Activated T-cell treated with anti-CD3 and anti-CD28 coated beads, Interleukin-2, amount 50 U/mL, for 1 hour (primary cell): ENCODE measurements at regions not wholly inside any gene's neighbourhood (a gene's known extent, or its start where the extent isn't known, plus 50 kb on each side); places are given as distances from the start of the nearest gene placed in this dataset.
"Not testable (repeated sequence)": the region's sequence is repeated elsewhere in the genome, so short reads cannot be mapped to it uniquely, and the experiment has no call there.

Source experiments
- DNase-seq: peaks from one replicate; pipeline ENCODE4 v3.0.0-alpha.2; 2020

DNA sequence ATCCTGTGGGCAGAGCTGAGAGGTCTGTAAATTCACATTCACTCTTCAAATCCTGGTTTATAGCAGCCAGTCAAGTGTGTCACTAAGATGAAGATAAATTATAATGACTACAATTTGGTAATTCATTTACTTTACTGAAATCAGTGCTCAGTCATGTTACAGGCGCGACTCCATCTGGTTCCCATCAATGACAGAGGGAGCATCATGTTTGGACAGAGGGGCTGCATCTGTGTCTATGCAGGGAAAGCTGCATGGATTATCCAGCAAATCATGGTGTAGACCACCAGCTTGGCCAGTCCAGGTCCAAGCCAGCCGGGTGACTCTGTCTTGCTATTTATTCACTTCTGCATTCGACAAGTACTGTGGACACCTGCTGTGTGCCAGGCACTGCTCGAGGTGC lies 214.1 kb upstream of the ZNF32 start:
- DNase-seq = no peak

GRCh38 chr10:43861966-43862751 lies 213.5 kb upstream of the ZNF32 start:
- no peak for DNase-seq

- DNase-seq = no peak
These were observed 210.4 kb upstream of the ZNF32 start for GRCh38 chr10:43859016-43859525.

DNA sequence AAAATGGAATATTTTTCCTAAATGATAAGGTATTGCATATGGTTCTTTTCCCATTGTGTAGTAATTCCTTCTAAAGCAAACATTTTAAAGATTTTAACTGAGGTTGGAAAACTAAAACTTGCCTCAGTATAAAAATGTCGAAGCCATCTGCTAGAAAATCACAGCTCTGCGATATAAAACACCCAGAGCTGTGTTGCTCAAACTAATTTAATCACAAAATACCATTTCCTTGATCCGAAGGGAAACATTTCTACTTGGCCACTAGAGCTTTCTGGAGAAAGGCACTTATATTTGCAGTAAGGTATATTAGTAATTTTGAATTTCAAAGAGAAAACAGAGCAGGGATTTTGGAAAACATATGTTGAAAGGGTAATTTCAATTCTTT lies 209.2 kb upstream of the ZNF32 start:
- no peak for DNase-seq

- DNase-seq = no peak
These were observed 208.7 kb upstream of the ZNF32 start for GRCh38 chr10:43857206-43857930.

DNA sequence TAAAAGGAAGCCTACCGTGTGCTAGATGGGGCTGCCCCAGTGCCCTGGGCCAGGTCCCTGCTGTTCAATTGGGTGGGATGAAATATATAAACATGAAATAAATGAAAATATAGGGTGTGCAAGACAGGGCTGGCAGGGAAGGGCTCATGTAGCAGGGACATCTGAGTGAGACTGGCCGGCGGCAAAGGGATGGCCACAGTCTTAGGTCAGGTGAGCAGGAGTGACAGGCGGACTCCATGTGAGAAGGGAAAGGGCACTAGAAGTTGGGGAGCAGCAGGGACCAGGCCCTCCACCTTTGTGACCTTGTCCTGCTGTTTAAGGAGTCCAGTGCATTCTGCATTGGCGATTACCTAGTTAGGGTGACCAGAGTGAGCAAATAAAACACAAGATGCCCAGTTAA lies 207.6 kb upstream of the ZNF32 start:
- DNase-seq = no peak

GRCh38 chr10:43855667-43856210 lies 207.1 kb upstream of the ZNF32 start:
- DNase-seq = no peak

DNA sequence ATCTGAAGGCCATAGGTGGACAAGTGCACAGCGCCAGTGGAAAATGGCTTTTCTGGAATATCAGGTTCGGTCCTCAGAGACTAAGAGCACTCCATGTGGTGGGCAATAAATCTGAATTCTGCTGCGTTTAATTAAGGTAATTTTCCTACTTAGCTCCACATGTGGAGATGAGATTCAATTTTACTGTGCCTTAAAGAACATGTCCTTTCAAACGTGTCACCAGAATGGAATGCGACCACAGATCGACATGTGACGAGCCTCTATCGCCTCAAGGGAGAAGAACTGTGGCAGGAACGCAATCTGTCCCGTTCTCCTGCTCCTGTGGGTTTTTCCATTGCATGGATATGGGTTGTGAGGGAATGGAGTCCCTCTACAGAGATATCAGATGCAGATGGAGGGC lies 205.3 kb upstream of the ZNF32 start:
- no peak for DNase-seq

GRCh38 chr10:43853369-43853768 lies 204.7 kb upstream of the ZNF32 start:
- no peak for DNase-seq

- no peak for DNase-seq
These were observed 204.0 kb upstream of the ZNF32 start for GRCh38 chr10:43852644-43853214.

DNA sequence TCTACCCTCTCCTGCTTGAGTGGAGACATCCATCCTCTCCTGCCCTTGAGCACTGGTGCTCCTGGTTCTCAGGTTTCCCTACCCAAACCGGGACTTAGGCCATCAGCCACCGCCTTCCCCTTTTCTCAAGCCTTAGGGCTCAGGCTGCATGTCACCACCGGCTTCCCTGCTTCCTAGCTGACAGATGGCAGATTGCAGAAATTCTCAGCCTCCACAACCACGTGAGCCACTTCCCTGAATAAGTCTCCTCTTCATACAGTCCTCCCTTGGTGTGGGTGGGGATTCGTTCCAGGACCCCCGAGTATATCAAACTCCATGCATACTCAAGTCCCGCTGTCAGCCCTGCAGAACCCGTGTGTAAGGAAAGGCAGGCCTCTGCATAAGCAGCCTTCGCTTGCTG lies 203.5 kb upstream of the ZNF32 start:
- no peak for DNase-seq

GRCh38 chr10:43851030-43851429 lies 202.3 kb upstream of the ZNF32 start:
- no peak for DNase-seq

- no peak for DNase-seq
These were observed 200.9 kb upstream of the ZNF32 start for GRCh38 chr10:43849551-43849950.

DNA sequence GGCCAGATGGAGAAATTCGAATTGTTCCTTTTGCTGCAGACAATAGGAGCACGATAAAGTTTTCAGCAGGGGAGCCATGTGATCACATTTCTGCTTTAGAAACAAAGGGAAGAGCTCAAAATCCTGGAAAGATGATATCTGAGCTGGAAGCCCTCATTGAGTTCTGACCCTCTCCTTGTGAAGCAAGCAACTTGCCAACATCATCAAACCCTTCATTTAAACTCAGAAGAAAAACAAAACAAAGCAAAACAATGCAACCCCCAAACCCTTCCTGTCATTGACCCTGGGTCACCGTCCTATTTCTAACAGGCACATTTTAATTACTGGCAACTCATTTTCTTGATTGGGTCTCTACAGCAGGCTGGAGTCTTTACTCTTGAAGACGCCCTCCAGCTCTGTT lies 198.3 kb upstream of the ZNF32 start:
- DNase-seq = no peak

GRCh38 chr10:43846187-43846680 lies 197.6 kb upstream of the ZNF32 start:
- peak; percentile 37 for DNase-seq

DNA sequence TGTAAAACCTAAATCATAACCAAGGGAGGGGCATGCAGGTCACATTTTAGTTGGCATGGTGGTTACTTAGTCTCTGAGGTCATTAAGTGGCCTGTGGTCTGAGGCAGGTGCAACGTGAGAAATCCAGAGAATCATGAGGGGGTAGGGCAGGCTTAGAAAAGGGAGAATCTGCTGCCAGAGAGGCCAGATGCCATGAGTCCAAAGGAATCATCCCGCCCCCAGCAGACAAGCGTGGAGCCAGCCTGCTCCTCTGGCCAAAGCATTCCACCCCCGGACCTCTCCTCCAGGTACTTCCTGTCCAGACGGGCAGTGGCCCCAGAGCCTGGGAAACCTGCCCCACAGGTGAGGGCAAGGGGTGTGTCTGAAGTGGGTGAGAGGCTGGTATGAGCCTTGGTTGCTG lies 196.4 kb upstream of the ZNF32 start:
- DNase-seq = no peak

DNA sequence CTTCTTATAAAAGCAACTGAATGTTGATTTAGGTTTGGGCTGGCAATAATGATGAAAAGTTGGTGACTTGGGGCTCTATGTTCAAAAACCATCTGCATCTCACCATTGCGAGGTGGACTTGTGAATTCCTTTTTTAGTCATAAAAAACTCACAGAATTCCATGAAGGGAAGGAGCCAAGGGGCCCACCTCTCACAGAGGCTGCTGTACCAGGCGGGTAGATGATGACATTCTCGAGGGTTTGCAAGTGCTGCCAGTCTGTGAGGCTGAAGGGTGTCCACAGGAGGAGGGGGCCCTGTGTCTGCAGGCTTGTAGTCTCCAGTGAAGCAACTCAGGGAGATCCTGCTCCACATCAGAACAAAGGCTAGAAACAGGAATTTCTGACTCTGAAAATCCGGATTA lies 195.5 kb upstream of the ZNF32 start:
- DNase-seq = no peak

GRCh38 chr10:43843321-43844101 lies 194.8 kb upstream of the ZNF32 start:
- DNase-seq = no peak

DNA sequence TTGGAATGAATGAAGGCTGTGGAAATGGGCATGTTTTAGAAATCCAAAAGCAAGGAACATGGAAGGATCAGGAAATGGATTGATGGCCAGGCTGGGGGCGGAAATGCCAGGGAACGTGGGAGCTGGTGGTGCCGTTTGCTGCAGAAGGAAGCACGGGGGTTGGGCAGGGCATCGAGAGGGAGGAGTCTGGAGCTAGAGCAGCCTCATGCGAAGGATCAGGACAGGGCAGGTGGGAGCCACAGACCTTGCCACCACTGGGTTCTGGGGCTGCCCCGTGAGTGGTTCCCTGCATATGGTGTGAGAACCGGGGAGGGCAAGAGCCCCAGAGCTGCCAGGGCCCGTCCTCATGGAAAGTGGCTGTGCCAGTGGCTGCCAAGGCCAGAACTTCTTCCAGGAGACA lies 193.8 kb upstream of the ZNF32 start:
- no peak for DNase-seq

DNA sequence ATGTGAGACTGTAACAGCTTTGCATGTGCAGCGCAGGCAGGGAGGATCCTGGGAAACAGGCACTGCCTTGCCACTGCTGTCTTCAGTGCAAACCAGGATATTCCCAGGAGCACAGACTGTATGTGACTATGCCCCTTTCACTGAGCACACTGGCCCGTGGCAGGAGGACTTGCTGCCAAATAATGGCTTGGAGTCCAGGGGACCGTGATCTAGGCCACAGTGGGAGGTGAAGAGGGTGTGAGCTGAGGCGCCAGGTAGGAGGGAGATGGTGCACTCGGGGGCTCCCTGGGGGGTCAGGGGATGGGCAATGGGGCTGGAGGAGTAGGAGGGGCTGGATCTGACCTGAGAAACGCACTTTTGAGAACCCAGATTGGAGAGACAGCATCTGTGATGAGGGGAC lies 193.4 kb upstream of the ZNF32 start:
- no peak for DNase-seq

DNA sequence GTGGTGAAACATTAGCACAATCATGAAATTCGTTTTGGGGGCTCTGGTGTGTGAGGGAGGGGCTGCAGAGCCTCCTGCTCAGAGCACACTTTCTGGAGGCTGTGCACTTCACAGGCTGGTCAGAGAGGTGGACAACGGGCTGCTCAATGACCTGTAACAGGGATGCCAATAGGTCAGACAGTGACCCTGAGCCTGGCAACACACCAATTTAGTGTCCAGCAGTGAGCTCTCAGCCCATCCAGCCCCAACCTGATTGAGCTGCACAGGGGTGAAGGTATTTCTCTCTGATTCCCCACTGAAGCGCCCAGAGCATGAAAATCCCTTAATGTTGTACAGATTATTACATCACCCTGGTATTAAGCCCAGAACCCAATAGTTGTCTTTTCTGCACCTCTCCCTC lies 191.3 kb upstream of the ZNF32 start:
- no peak for DNase-seq

- not testable (repeated sequence) for DNase-seq
These were observed 186.1 kb upstream of the ZNF32 start for GRCh38 chr10:43834751-43835150.

- DNase-seq = no peak
These were observed 179.2 kb upstream of the ZNF32 start for GRCh38 chr10:43827853-43828252.
